ENCODE measurements at regions not wholly inside any gene's neighbourhood (a gene's known extent, or its start where the extent isn't known, plus 50 kb on each side); places are given as distances from the start of the nearest gene placed in this dataset.

DNA sequence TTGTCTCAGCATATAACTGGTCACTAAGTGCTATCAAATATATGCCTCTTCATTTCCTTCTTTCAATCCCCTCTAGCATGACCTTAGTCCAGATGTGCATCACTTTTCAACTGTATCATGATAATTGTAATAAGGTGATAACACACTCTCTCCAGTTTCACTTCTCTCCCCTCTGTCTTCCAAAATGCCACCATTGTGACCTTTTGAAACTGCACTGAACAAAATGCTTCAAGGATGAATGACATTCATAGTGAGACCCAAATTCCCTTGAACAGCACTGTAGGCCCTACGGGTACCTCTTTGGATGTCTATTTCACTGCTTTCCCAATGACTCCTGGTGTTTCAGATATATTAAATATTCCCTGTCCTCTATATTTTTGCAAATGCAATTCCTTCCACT, 224.8 kb downstream of the DNAJB9 start (continued):
- TF ChIP-seq, protein P1, sequence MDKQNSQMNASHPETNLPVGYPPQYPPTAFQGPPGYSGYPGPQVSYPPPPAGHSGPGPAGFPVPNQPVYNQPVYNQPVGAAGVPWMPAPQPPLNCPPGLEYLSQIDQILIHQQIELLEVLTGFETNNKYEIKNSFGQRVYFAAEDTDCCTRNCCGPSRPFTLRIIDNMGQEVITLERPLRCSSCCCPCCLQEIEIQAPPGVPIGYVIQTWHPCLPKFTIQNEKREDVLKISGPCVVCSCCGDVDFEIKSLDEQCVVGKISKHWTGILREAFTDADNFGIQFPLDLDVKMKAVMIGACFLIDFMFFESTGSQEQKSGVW (CRISPR knock-in tag; IDR thresholded peaks at IDR 0.05; ENCODE audit: borderline replicate concordance) = no peak
- TF ChIP-seq, protein P2, sequence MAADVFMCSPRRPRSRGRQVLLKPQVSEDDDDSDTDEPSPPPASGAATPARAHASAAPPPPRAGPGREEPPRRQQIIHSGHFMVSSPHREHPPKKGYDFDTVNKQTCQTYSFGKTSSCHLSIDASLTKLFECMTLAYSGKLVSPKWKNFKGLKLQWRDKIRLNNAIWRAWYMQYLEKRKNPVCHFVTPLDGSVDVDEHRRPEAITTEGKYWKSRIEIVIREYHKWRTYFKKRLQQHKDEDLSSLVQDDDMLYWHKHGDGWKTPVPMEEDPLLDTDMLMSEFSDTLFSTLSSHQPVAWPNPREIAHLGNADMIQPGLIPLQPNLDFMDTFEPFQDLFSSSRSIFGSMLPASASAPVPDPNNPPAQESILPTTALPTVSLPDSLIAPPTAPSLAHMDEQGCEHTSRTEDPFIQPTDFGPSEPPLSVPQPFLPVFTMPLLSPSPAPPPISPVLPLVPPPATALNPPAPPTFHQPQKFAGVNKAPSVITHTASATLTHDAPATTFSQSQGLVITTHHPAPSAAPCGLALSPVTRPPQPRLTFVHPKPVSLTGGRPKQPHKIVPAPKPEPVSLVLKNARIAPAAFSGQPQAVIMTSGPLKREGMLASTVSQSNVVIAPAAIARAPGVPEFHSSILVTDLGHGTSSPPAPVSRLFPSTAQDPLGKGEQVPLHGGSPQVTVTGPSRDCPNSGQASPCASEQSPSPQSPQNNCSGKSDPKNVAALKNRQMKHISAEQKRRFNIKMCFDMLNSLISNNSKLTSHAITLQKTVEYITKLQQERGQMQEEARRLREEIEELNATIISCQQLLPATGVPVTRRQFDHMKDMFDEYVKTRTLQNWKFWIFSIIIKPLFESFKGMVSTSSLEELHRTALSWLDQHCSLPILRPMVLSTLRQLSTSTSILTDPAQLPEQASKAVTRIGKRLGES (CRISPR knock-in tag; IDR thresholded peaks at IDR 0.05; ENCODE audit: borderline replicate concordance) = no peak
- no peak for TF ChIP-seq ZNF552 (CRISPR knock-in tag; IDR thresholded peaks at IDR 0.05; ENCODE audit: borderline replicate concordance)

DNA sequence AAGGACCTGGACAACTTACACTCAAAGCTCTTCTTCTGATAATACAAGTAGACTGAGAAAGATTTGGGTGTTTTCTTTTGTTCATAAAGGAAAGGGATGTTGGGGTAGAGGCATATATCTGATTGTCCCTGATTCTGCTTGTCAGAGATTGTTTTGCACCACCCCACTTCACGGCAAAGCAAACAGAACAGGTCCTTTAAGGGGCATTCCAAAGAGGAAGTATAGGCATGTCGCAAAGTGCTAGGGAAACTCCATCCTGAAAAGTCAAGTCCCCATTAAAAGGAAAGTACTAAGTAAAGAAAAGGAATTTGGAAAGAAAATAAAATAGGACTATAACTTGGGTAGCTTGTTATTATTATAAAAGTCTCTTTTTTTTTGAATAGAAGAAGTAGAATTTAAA, 233.0 kb downstream of the DNAJB9 start:
- Histone ChIP-seq H4K20me1 (ENCODE audit: insufficient read depth, low read length) (no peaks in the 10 kb centered on the region), H3K4me3 (replicated peaks in 1 of 3; ENCODE audit: insufficient read depth in 1 of 3, low read depth in 2 of 3, low read length in 3 of 3) (no peak overlapping the region), H3K27ac (ENCODE audit: extremely low read length, insufficient read depth, low read length) (no peak overlapping the region), H3K79me2 (ENCODE audit: insufficient read depth, low read length) (no peaks in the 10 kb centered on the region), H3K4me2 (ENCODE audit: low read depth, low read length) (no peak overlapping the region), H3K9ac (ENCODE audit: insufficient read depth, low read depth, low read length) (no peak overlapping the region), H3K9me3 (ENCODE audit: low read length) (no peaks in the 10 kb centered on the region), H3K4me1 (ENCODE audit: insufficient read depth, low read length) (no peaks in the 10 kb centered on the region), H2AFZ (ENCODE audit: low read length) (no peak overlapping the region), H3K27me3 (ENCODE audit: control insufficient read depth in 1 of 2, insufficient read depth in 2 of 2, low read length in 2 of 2) (no peaks in the 10 kb centered on the region; a peak in 1 of 5 replicates), H3K36me3 (replicated peaks in 1 of 2; ENCODE audit: control insufficient read depth in 1 of 2, insufficient read depth in 2 of 2, low read length in 2 of 2) (no peaks in the 10 kb centered on the region)
- ChIA-PET CTCF (ENCODE audit: low intra/inter-chr PET ratio, low total read pairs) (no interaction called here), POLR2A (no interaction called here)
- BruUV-seq (replicated peaks) = no TSS peak
- WGBS (ENCODE audit: low lambda C conversion rate) = 15% methylated on average over 2 of the region's 2 CpGs
- intact Hi-C loops (cut with micrococcal nuclease; ENCODE audit: unreplicated experiment) (no loop called here), in situ Hi-C loops (cut with HindIII; ENCODE audit: extremely low pct_ligation_motif_present, low pct_unique_long_range_greater_than_20kb) (no loop called here)
- ATAC-seq (no peak), FAIRE-seq (no peak), DNase-seq (ENCODE audit: low spot score) (no peak)
- TF ChIP-seq, protein P3, sequence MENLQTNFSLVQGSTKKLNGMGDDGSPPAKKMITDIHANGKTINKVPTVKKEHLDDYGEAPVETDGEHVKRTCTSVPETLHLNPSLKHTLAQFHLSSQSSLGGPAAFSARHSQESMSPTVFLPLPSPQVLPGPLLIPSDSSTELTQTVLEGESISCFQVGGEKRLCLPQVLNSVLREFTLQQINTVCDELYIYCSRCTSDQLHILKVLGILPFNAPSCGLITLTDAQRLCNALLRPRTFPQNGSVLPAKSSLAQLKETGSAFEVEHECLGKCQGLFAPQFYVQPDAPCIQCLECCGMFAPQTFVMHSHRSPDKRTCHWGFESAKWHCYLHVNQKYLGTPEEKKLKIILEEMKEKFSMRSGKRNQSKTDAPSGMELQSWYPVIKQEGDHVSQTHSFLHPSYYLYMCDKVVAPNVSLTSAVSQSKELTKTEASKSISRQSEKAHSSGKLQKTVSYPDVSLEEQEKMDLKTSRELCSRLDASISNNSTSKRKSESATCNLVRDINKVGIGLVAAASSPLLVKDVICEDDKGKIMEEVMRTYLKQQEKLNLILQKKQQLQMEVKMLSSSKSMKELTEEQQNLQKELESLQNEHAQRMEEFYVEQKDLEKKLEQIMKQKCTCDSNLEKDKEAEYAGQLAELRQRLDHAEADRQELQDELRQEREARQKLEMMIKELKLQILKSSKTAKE (CRISPR knock-in tag; IDR thresholded peaks at IDR 0.05; ENCODE audit: borderline replicate concordance) = no peak
- TF ChIP-seq, protein P4, sequence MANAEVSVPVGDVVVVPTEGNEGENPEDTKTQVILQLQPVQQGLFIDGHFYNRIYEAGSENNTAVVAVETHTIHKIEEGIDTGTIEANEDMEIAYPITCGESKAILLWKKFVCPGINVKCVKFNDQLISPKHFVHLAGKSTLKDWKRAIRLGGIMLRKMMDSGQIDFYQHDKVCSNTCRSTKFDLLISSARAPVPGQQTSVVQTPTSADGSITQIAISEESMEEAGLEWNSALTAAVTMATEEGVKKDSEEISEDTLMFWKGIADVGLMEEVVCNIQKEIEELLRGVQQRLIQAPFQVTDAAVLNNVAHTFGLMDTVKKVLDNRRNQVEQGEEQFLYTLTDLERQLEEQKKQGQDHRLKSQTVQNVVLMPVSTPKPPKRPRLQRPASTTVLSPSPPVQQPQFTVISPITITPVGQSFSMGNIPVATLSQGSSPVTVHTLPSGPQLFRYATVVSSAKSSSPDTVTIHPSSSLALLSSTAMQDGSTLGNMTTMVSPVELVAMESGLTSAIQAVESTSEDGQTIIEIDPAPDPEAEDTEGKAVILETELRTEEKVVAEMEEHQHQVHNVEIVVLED (CRISPR knock-in tag; IDR thresholded peaks at IDR 0.05; ENCODE audit: borderline replicate concordance) = no peak
- TF ChIP-seq, protein P5, sequence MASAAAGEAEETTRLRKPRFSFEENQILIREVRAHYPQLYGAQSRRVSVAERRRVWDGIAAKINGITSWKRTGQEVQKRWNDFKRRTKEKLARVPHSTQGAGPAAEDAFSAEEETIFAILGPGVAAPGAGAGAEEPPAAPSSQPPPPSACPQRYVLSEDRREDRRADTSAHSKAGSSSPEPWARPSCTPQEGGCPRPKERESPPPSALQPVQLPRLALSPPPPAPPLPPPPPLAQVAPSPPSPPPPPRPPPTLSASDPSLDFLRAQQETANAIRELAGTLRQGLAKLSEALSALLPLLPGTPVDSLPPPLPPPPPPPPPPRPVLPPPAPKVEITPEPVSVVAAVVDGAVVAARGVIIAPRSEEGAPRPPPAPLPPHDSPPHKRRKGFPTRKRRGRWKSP (CRISPR knock-in tag; IDR thresholded peaks at IDR 0.05) = no peak
- TF ChIP-seq FOXA1 (IDR thresholded peaks at IDR 0.05) = no peak
- no peak for TF ChIP-seq FOXA1 (CRISPR knock-in tag; IDR thresholded peaks at IDR 0.05)
- TF ChIP-seq ZFP37 (CRISPR knock-in tag; IDR thresholded peaks at IDR 0.05; ENCODE audit: borderline replicate concordance) = no peak
- no peak for TF ChIP-seq ZFP1 (CRISPR knock-in tag; IDR thresholded peaks at IDR 0.05)
- TF ChIP-seq ZNF556 (CRISPR knock-in tag; IDR thresholded peaks at IDR 0.05; ENCODE audit: borderline replicate concordance) = no peak
- no peak for TF ChIP-seq HOXD1 (CRISPR knock-in tag; IDR thresholded peaks at IDR 0.05)
- TF ChIP-seq ZNF547 (CRISPR knock-in tag; IDR thresholded peaks at IDR 0.05) = no peak
